IMR-90 (cell line): ENCODE measurements at regions not wholly inside any gene's neighbourhood (a gene's known extent, or its start where the extent isn't known, plus 50 kb on each side); places are given as distances from the start of the nearest gene placed in this dataset.

ENCODE experiments used
- ATAC-seq: fragments of 200-7000 bp; cut with Tn5 transposase; 2 replicates; pipeline ENCODE4 v1.9.1; 2020; ENCODE audit warnings: low read depth, mild to moderate bottlenecking, moderate library complexity
- BruUV-seq: library from RNA; stranded (reverse); fragments of 400-500 nt; replicated peaks from 2 replicates; lab custom pipeline; 2021; lab: Mats Ljungman, UMichigan
- CTCF ChIA-PET: fragments of 300-600 bp; formaldehyde crosslinking; extraction: SDS; loops from one replicate; lab custom pipeline; 2021; ENCODE audit warnings: antibody characterized with exemption; lab: Yijun Ruan, JAX
- POLR2A ChIA-PET: fragments of 300-600 bp; sonication (Branson Sonifier 250); formaldehyde crosslinking; loops from one replicate; lab custom pipeline; 2022; ENCODE audit warnings: antibody characterized with exemption; ENCODE audit not compliant: unreplicated experiment; lab: Charles Lee
- DNase-seq: peaks from one replicate; pipeline ENCODE4 v3.0.0; 2013
- H2AFZ ChIP-seq: replicated peaks from 2 replicates; pipeline ENCODE3; 2013; ENCODE audit warnings: low read length, mild to moderate bottlenecking; ENCODE audit not compliant: poor library complexity
- H2AK5ac ChIP-seq: 2 replicates; pipeline ENCODE4 v1.6.1; 2013; ENCODE audit warnings: low read depth, low read length, inconsistent platforms
- H2AK9ac ChIP-seq: replicated peaks from 2 replicates; pipeline ENCODE3; 2013; ENCODE audit warnings: mild to moderate bottlenecking, low read depth, low read length, moderate library complexity; ENCODE audit not compliant: poor library complexity
- H2BK120ac ChIP-seq: 2 replicates; pipeline ENCODE4 v1.6.1; 2013; ENCODE audit warnings: low read depth, low read length, inconsistent platforms
- H2BK15ac ChIP-seq: 3 replicates; pipeline ENCODE4 v1.6.1; 2013; ENCODE audit warnings: low read depth, low read length, inconsistent platforms
- H2BK20ac ChIP-seq: 2 replicates; pipeline ENCODE4 v1.6.1; 2013; ENCODE audit warnings: low read depth, mild to moderate bottlenecking, inconsistent platforms, low read length, moderate library complexity
- H2BK5ac ChIP-seq: 2 replicates; pipeline ENCODE4 v1.6.1; 2013; ENCODE audit warnings: mild to moderate bottlenecking, low read depth, low read length, inconsistent platforms; ENCODE audit not compliant: poor library complexity, severe bottlenecking
- H3K14ac ChIP-seq: replicated peaks from 2 replicates; pipeline ENCODE4 v1.6.1; 2013; ENCODE audit warnings: low read depth, low read length, inconsistent platforms
- H3K18ac ChIP-seq: 2 replicates; pipeline ENCODE4 v1.6.1; 2013; ENCODE audit warnings: low read depth, low read length, control low read depth
- H3K23ac ChIP-seq: 2 replicates; pipeline ENCODE4 v1.6.1; 2013; ENCODE audit warnings: low read depth, low read length, inconsistent platforms
- H3K27ac ChIP-seq: 2 replicates; pipeline ENCODE4 v1.5.1; 2013; ENCODE audit warnings: mild to moderate bottlenecking, control low read depth, low read length; ENCODE audit not compliant: insufficient read depth
- H3K27me3 ChIP-seq: 2 replicates; pipeline ENCODE4 v1.6.1; 2013; ENCODE audit warnings: low read length; ENCODE audit not compliant: control insufficient read depth, insufficient read depth
- H3K36me3 ChIP-seq: 2 replicates; pipeline ENCODE4 v1.6.1; 2013; ENCODE audit warnings: low read length, mixed read lengths; ENCODE audit not compliant: control insufficient read depth, insufficient read depth
- H3K4ac ChIP-seq: 2 replicates; pipeline ENCODE4 v1.6.1; 2013; ENCODE audit warnings: low read depth, low read length, inconsistent platforms
- H3K4me1 ChIP-seq: 2 replicates; pipeline ENCODE4 v1.6.1; 2013; ENCODE audit warnings: low read length, mixed read lengths; ENCODE audit not compliant: control insufficient read depth, insufficient read depth
- H3K4me2 ChIP-seq: 2 replicates; pipeline ENCODE4 v1.6.1; 2013; ENCODE audit warnings: low read depth, mild to moderate bottlenecking, control low read depth, low read length, moderate library complexity
- H3K4me3 ChIP-seq: 2 replicates; pipeline ENCODE4 v1.5.1; 2013; ENCODE audit warnings: low read depth, mild to moderate bottlenecking, control low read depth, low read length, moderate library complexity; ENCODE audit not compliant: insufficient read depth
- H3K56ac ChIP-seq: 2 replicates; pipeline ENCODE4 v1.6.1; 2013; ENCODE audit warnings: low read length, inconsistent platforms; ENCODE audit not compliant: insufficient read depth; ENCODE audit errors: extremely low read depth
- H3K79me1 ChIP-seq, 2 experiments: 2 replicates each; pipeline ENCODE4 v1.6.1; 2013; ENCODE audit warnings: low read length in 2 of 2, inconsistent platforms in 1 of 2, low read depth in 1 of 2
- H3K9ac ChIP-seq: 2 replicates; pipeline ENCODE4 v1.6.1; 2013; ENCODE audit warnings: low read depth, low read length, control low read depth
- H3K9me1 ChIP-seq: 2 replicates; pipeline ENCODE4 v1.6.1; 2013; ENCODE audit warnings: low read length, inconsistent platforms; ENCODE audit not compliant: insufficient read depth
- H3K9me3 ChIP-seq: 2 replicates; pipeline ENCODE4 v1.6.1; 2013; ENCODE audit warnings: low read length; ENCODE audit not compliant: control insufficient read depth, insufficient read depth
- H4K20me1 ChIP-seq: 2 replicates; pipeline ENCODE4 v1.6.1; 2013; ENCODE audit warnings: low read length, inconsistent platforms; ENCODE audit not compliant: insufficient read depth
- H4K5ac ChIP-seq: 2 replicates; pipeline ENCODE4 v1.6.1; 2013; ENCODE audit warnings: mild to moderate bottlenecking, low read depth, low read length, control low read depth
- H4K8ac ChIP-seq, 2 experiments: 2 replicates each; pipeline ENCODE4 v1.6.1; 2013; ENCODE audit warnings: low read depth in 2 of 2, low read length in 2 of 2, control low read depth in 1 of 2, inconsistent platforms in 1 of 2
- H4K91ac ChIP-seq: 2 replicates; pipeline ENCODE4 v1.6.1; 2013; ENCODE audit warnings: low read depth, low read length, inconsistent platforms; ENCODE audit not compliant: insufficient read depth
- BHLHE40 ChIP-seq: fragments of 150-350 bp; IDR thresholded peaks from 2 replicates; pipeline ENCODE4 v1.6.1; 2016; ENCODE audit warnings: mild to moderate bottlenecking, low read depth, low read length
- CEBPB ChIP-seq: IDR thresholded peaks from 2 replicates; pipeline ENCODE4 v1.6.1; 2012; ENCODE audit warnings: low read depth, low read length, improper control_type of control experiment
- CHD1 ChIP-seq: IDR thresholded peaks from 2 replicates; pipeline ENCODE4 v1.6.1; 2012; ENCODE audit warnings: low read depth, low read length, improper control_type of control experiment
- FOS ChIP-seq: fragments of 150-350 bp; IDR thresholded peaks from 2 replicates; pipeline ENCODE4 v1.6.1; 2016; ENCODE audit warnings: low read depth, low read length
- MAFK ChIP-seq: IDR thresholded peaks from 2 replicates; pipeline ENCODE4 v1.6.1; 2012; ENCODE audit warnings: low read depth, low read length, improper control_type of control experiment
- MAZ ChIP-seq: IDR thresholded peaks from 2 replicates; pipeline ENCODE4 v1.6.1; 2012; ENCODE audit warnings: low read depth, mild to moderate bottlenecking, low read length, improper control_type of control experiment, moderate library complexity, borderline replicate concordance
- NFE2L2 ChIP-seq: fragments of 150-350 bp; IDR thresholded peaks from 2 replicates; pipeline ENCODE4 v1.6.1; 2016; ENCODE audit warnings: low read depth, mild to moderate bottlenecking, low read length
- POLR2A ChIP-seq: IDR thresholded peaks from 2 replicates; pipeline ENCODE4 v1.6.1; 2012; ENCODE audit warnings: mild to moderate bottlenecking, low read depth, low read length
- RAD21 ChIP-seq: IDR thresholded peaks from 2 replicates; pipeline ENCODE4 v1.6.1; 2012; ENCODE audit warnings: low read length, improper control_type of control experiment
- RCOR1 ChIP-seq: IDR thresholded peaks from 2 replicates; pipeline ENCODE4 v1.6.1; 2012; ENCODE audit warnings: mild to moderate bottlenecking, low read length, improper control_type of control experiment; ENCODE audit not compliant: insufficient replicate concordance
- RFX5 ChIP-seq: IDR thresholded peaks from 2 replicates; pipeline ENCODE4 v1.8.0; 2012; ENCODE audit warnings: low read depth, mild to moderate bottlenecking, low read length, moderate library complexity
- WGBS, 2 experiments: methylation state at CpG; one replicate each; pipeline versions ENCODE4 v1.1.5 to v1.1.7; 2013; ENCODE audit warnings: missing lambda C conversion rate in 2 of 2; ENCODE audit not compliant: insufficient read length in 1 of 2; ENCODE audit errors: extremely low coverage in 2 of 2; 5-methylcytosine and 5-hydroxymethylcytosine counted together
- dilution Hi-C: fragments of 300-500 bp; cut with HindIII; formaldehyde crosslinking; loops from one replicate; pipeline ENCODE4 v1.14.3; 2018; ENCODE audit warnings: low sequenced_read_pairs; ENCODE audit not compliant: unreplicated experiment
- in situ Hi-C: fragments of 300-500 bp; cut with MboI; formaldehyde crosslinking; loops from 3 replicates; pipeline ENCODE4 v1.14.3; 2019; ENCODE audit warnings: low sequenced_read_pairs, inconsistent platforms, mixed read lengths
- intact Hi-C: fragments of 100-400 bp; cut with micrococcal nuclease; formaldehyde crosslinking; loops from 2 replicates; pipeline ENCODE4 v1.10.0; 2022
- TF ChIP-seq, protein P1 (sequence below): fragments of 150-350 bp; IDR thresholded peaks from 2 replicates; pipeline ENCODE4 v1.6.1; 2017; ENCODE audit warnings: mild to moderate bottlenecking, antibody characterized with exemption, low read length, low read depth
- TF ChIP-seq, protein P2 (sequence below): conservative IDR thresholded peaks from 2 replicates; pipeline ENCODE4 v1.5.1; 2012; ENCODE audit warnings: mild to moderate bottlenecking, low read depth, low read length, improper control_type of control experiment
- TF ChIP-seq, protein P3 (sequence below): fragments of 150-350 bp; IDR thresholded peaks from 2 replicates; pipeline ENCODE4 v1.6.1; 2016; ENCODE audit warnings: low read depth, mild to moderate bottlenecking, low read length, moderate library complexity, borderline replicate concordance

DNA sequence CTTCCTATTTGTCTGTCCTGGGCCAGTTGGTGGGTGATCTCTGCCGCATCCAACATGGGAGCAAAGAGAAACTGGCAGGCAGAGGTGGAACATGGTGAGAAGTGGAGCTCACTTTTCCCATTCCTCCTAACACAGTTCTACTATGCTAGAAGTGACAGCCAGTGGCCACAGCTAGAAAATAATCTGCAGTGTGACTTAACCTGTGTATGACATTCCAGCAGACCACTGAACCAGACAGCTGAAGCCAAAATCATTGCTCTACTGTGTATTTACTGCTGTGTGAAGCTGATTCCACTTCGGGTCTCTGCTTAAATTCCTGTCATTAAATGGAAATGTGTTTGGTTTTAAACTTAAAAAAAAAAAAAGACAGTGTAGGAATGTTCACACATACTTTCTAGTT, 523.0 kb downstream of the MTRR start:
- no peak overlapping the region for H4K91ac ChIP-seq
- no peak overlapping the region for H4K5ac ChIP-seq
- no peaks in the 10 kb centered on the region for H4K20me1 ChIP-seq
- no peak overlapping the region for H2AK5ac ChIP-seq
- no peak overlapping the region for H3K4ac ChIP-seq
- ChIA-PET CTCF (no interaction called here), POLR2A (no interaction called here)
- H2AFZ ChIP-seq: no peak overlapping the region
- no peak overlapping the region for H3K4me2 ChIP-seq
- no peak overlapping the region for H3K4me3 ChIP-seq
- no CpG with 5 or more reads among the region's 2 CpGs for WGBS, 2 experiments
- 0 out of 2 replicates have a peak, but pooled peaks cover 2% of the 10 kb centered on the region for H3K9me1 ChIP-seq
- intact Hi-C loops: no loop called here
- H3K18ac ChIP-seq: no peak overlapping the region
- ATAC-seq (no peak), DNase-seq (no peak)
- no peak overlapping the region for H4K8ac ChIP-seq
- no peak overlapping the region for H3K9ac ChIP-seq
- H2BK5ac ChIP-seq: no peak overlapping the region
- no peaks in the 10 kb centered on the region for H3K36me3 ChIP-seq
- H3K27me3 ChIP-seq: no peaks in the 10 kb centered on the region; the same call in 1 of the 2 replicates
- no peak overlapping the region for H3K23ac ChIP-seq
- H3K79me1 ChIP-seq: no peaks in the 10 kb centered on the region
- in situ Hi-C loops: no loop called here
- no peak overlapping the region for H3K14ac ChIP-seq
- no TSS peak for BruUV-seq
- H2BK15ac ChIP-seq: no peak overlapping the region
- dilution Hi-C loops: no loop called here
- H2AK9ac ChIP-seq: no peak overlapping the region
- TF ChIP-seq CEBPB (no peak), FOS (no peak), RCOR1 (no peak), MAZ (no peak), BHLHE40 (no peak), CHD1 (no peak), RAD21 (no peak), POLR2A (no peak), NFE2L2 (no peak), RFX5 (no peak), MAFK (no peak)
- TF ChIP-seq, protein P1, sequence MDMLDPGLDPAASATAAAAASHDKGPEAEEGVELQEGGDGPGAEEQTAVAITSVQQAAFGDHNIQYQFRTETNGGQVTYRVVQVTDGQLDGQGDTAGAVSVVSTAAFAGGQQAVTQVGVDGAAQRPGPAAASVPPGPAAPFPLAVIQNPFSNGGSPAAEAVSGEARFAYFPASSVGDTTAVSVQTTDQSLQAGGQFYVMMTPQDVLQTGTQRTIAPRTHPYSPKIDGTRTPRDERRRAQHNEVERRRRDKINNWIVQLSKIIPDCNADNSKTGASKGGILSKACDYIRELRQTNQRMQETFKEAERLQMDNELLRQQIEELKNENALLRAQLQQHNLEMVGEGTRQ: no peak
- TF ChIP-seq, protein P2, sequence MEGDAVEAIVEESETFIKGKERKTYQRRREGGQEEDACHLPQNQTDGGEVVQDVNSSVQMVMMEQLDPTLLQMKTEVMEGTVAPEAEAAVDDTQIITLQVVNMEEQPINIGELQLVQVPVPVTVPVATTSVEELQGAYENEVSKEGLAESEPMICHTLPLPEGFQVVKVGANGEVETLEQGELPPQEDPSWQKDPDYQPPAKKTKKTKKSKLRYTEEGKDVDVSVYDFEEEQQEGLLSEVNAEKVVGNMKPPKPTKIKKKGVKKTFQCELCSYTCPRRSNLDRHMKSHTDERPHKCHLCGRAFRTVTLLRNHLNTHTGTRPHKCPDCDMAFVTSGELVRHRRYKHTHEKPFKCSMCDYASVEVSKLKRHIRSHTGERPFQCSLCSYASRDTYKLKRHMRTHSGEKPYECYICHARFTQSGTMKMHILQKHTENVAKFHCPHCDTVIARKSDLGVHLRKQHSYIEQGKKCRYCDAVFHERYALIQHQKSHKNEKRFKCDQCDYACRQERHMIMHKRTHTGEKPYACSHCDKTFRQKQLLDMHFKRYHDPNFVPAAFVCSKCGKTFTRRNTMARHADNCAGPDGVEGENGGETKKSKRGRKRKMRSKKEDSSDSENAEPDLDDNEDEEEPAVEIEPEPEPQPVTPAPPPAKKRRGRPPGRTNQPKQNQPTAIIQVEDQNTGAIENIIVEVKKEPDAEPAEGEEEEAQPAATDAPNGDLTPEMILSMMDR: no peak
- TF ChIP-seq, protein P3, sequence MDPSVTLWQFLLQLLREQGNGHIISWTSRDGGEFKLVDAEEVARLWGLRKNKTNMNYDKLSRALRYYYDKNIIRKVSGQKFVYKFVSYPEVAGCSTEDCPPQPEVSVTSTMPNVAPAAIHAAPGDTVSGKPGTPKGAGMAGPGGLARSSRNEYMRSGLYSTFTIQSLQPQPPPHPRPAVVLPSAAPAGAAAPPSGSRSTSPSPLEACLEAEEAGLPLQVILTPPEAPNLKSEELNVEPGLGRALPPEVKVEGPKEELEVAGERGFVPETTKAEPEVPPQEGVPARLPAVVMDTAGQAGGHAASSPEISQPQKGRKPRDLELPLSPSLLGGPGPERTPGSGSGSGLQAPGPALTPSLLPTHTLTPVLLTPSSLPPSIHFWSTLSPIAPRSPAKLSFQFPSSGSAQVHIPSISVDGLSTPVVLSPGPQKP: no peak
- H3K9me3 ChIP-seq: no peaks in the 10 kb centered on the region
- no peak overlapping the region for H3K56ac ChIP-seq
- H3K27ac ChIP-seq: no peak overlapping the region
- no peak overlapping the region for H2BK20ac ChIP-seq
- no peaks in the 10 kb centered on the region for H3K4me1 ChIP-seq
- H2BK120ac ChIP-seq: no peak overlapping the region
